ENCODE measurements at regions not wholly inside any gene's neighbourhood (a gene's known extent, or its start where the extent isn't known, plus 50 kb on each side); places are given as distances from the start of the nearest gene placed in this dataset.

- H3K36me3 Mint-ChIP-seq (ENCODE audit: low read depth): no peaks in the 10 kb centered on the region
- DNase-seq: no peak
Measured at GRCh38 chr2:36088716-36089328, 266.8 kb upstream of the CRIM1 start.

GRCh38 chr2:36087344-36087743 is 268.2 kb upstream of the CRIM1 start:
- H3K36me3 Mint-ChIP-seq (ENCODE audit: low read depth): no peaks in the 10 kb centered on the region
- no peak overlapping the region for H3K4me3 ChIP-seq (ENCODE audit: low read length)
- POLR2A ChIA-PET: no interaction called here
- peaks cover 0 to 10% of the 10 kb centered on the region in 2 experiments for H3K9me3 ChIP-seq (ENCODE audit: control insufficient read depth in 1 of 2, insufficient read depth in 1 of 2, low read length in 2 of 2)
- no peaks in the 10 kb centered on the region for H3K4me1 Mint-ChIP-seq (ENCODE audit: low read depth)
- TF ChIP-seq CTCF (IDR thresholded peaks at IDR 0.05): no peak
- peaks cover 7% of the 10 kb centered on the region for H3K27me3 Mint-ChIP-seq
- no peak for ATAC-seq (ENCODE audit: poor library complexity)
- no peak overlapping the region for H3K27ac Mint-ChIP-seq
- H3K4me1 ChIP-seq (ENCODE audit: insufficient read depth, low read length): no peaks in the 10 kb centered on the region
- intact Hi-C loops (cut with DNase I, micrococcal nuclease): no loop called here
- H3K27me3 ChIP-seq (ENCODE audit: control insufficient read depth in 1 of 2, insufficient read depth in 2 of 2, low read length in 2 of 2): no peaks in the 10 kb centered on the region
- H3K4me3 Mint-ChIP-seq: no peak overlapping the region
- no peaks in the 10 kb centered on the region for H3K36me3 ChIP-seq (ENCODE audit: insufficient read depth, low read length)
- no peak overlapping the region for H3K27ac ChIP-seq (ENCODE audit: low read depth in 1 of 2, low read length in 2 of 2)
- H3K9me3 Mint-ChIP-seq: no peaks in the 10 kb centered on the region
- DNase-seq: no peak
- CTCF ChIA-PET: no interaction called here

More at GRCh38 chr2:36088716-36089328, 266.8 kb upstream of the CRIM1 start:
- no peak for ATAC-seq (ENCODE audit: poor library complexity)
- Mint-ChIP-seq H3K4me3 (no peak overlapping the region), H3K9me3 (no peaks in the 10 kb centered on the region), H3K27me3 (peaks cover 7% of the 10 kb centered on the region), H3K27ac (no peak overlapping the region), H3K4me1 (ENCODE audit: low read depth) (no peaks in the 10 kb centered on the region)
- CTCF ChIA-PET: no interaction called here
- POLR2A ChIA-PET: no interaction called here
- intact Hi-C loops (cut with DNase I, micrococcal nuclease): no loop called here
- H3K36me3 ChIP-seq (ENCODE audit: insufficient read depth, low read length): no peaks in the 10 kb centered on the region
- no peak overlapping the region for H3K27ac ChIP-seq (ENCODE audit: low read depth in 1 of 2, low read length in 2 of 2)
- no peak for TF ChIP-seq CTCF (IDR thresholded peaks at IDR 0.05)
- no peaks in the 10 kb centered on the region for H3K4me1 ChIP-seq (ENCODE audit: insufficient read depth, low read length)
- peaks cover 0 to 13% of the 10 kb centered on the region in 2 experiments for H3K9me3 ChIP-seq (ENCODE audit: control insufficient read depth in 1 of 2, insufficient read depth in 1 of 2, low read length in 2 of 2)
- H3K4me3 ChIP-seq (ENCODE audit: low read length): no peak overlapping the region
- no peaks in the 10 kb centered on the region for H3K27me3 ChIP-seq (ENCODE audit: control insufficient read depth in 1 of 2, insufficient read depth in 2 of 2, low read length in 2 of 2)

GRCh38 chr2:36079793-36080192 is 275.8 kb upstream of the CRIM1 start:
- H3K27ac ChIP-seq (ENCODE audit: low read depth in 1 of 2, low read length in 2 of 2): no peak overlapping the region
- no peaks in the 10 kb centered on the region for H3K36me3 ChIP-seq (ENCODE audit: insufficient read depth, low read length)
- no peaks in the 10 kb centered on the region for H3K27me3 Mint-ChIP-seq
- no peaks in the 10 kb centered on the region for H3K36me3 Mint-ChIP-seq (ENCODE audit: low read depth)
- ATAC-seq (ENCODE audit: poor library complexity) (no peak), DNase-seq (no peak)
- no peaks in the 10 kb centered on the region for H3K4me1 ChIP-seq (ENCODE audit: insufficient read depth, low read length)
- H3K9me3 ChIP-seq (ENCODE audit: control insufficient read depth in 1 of 2, insufficient read depth in 1 of 2, low read length in 2 of 2): no peaks in the 10 kb centered on the region
- no peaks in the 10 kb centered on the region for H3K9me3 Mint-ChIP-seq
- CTCF ChIA-PET: no interaction called here
- no peak overlapping the region for H3K27ac Mint-ChIP-seq
- TF ChIP-seq CTCF (IDR thresholded peaks at IDR 0.05): no peak
- no peak overlapping the region for H3K4me3 ChIP-seq (ENCODE audit: low read length)
- H3K27me3 ChIP-seq (ENCODE audit: control insufficient read depth in 1 of 2, insufficient read depth in 2 of 2, low read length in 2 of 2): no peaks in the 10 kb centered on the region
- POLR2A ChIA-PET: no interaction called here
- H3K4me3 Mint-ChIP-seq: no peak overlapping the region
- no peaks in the 10 kb centered on the region for H3K4me1 Mint-ChIP-seq (ENCODE audit: low read depth)
- intact Hi-C loops (cut with DNase I, micrococcal nuclease): no loop called here

Data from CD4-positive, alpha-beta T cell (primary cell).